ENCODE measurements at regions not wholly inside any gene's neighbourhood (a gene's known extent, or its start where the extent isn't known, plus 50 kb on each side); places are given as distances from the start of the nearest gene placed in this dataset.
A peak's percentile ranks its signal among the peaks of the same experiment; 100 is the strongest.

DNA sequence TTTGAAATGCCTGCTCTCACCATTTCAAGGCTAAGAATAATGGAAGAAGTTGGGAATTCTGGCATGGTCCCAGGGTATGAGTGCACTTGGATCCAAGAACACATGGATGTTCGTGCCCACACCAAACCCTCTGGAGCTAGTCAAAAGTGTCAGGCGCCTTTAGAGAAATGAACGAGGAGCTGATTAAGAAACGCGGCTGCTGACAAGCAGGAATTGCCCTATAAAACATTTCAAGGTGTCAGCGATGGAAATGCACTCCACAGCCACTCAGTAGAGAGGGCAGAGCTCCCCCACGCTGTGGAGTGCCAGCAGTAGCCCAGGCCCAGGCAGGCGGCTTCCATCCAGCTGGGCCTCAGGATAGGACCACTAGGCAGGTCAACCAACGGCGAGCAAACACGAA lies 213.7 kb downstream of the TTC32 start:
- Histone ChIP-seq H3K4me1 (ENCODE audit: insufficient read depth, low read length) (no peaks in the 10 kb centered on the region), H3K9me3 (ENCODE audit: low read depth, low read length) (no peaks in the 10 kb centered on the region), H3K27me3 (ENCODE audit: insufficient read depth, low read length) (peaks cover 3% of the 10 kb centered on the region), H3K79me2 (ENCODE audit: insufficient read depth, low read length) (no peaks in the 10 kb centered on the region), H2AFZ (ENCODE audit: low read length) (no peak overlapping the region), H3K4me2 (ENCODE audit: insufficient read depth, low read length) (no peak overlapping the region), H3K4me3 (ENCODE audit: insufficient read depth, low read length) (no peak overlapping the region), H3K27ac (ENCODE audit: low read depth, low read length) (no peak overlapping the region), H3K36me3 (ENCODE audit: insufficient read depth, low read length) (no peaks in the 10 kb centered on the region), H4K20me1 (ENCODE audit: insufficient read depth, low read length) (no peaks in the 10 kb centered on the region)
- DNase-seq (ENCODE audit: insufficient read length, low spot score, missing footprints): no peak
- TF ChIP-seq, protein P1, sequence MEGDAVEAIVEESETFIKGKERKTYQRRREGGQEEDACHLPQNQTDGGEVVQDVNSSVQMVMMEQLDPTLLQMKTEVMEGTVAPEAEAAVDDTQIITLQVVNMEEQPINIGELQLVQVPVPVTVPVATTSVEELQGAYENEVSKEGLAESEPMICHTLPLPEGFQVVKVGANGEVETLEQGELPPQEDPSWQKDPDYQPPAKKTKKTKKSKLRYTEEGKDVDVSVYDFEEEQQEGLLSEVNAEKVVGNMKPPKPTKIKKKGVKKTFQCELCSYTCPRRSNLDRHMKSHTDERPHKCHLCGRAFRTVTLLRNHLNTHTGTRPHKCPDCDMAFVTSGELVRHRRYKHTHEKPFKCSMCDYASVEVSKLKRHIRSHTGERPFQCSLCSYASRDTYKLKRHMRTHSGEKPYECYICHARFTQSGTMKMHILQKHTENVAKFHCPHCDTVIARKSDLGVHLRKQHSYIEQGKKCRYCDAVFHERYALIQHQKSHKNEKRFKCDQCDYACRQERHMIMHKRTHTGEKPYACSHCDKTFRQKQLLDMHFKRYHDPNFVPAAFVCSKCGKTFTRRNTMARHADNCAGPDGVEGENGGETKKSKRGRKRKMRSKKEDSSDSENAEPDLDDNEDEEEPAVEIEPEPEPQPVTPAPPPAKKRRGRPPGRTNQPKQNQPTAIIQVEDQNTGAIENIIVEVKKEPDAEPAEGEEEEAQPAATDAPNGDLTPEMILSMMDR (IDR thresholded peaks at IDR 0.05; ENCODE audit: extremely low read depth, low read depth, low read length): no peak

DNA sequence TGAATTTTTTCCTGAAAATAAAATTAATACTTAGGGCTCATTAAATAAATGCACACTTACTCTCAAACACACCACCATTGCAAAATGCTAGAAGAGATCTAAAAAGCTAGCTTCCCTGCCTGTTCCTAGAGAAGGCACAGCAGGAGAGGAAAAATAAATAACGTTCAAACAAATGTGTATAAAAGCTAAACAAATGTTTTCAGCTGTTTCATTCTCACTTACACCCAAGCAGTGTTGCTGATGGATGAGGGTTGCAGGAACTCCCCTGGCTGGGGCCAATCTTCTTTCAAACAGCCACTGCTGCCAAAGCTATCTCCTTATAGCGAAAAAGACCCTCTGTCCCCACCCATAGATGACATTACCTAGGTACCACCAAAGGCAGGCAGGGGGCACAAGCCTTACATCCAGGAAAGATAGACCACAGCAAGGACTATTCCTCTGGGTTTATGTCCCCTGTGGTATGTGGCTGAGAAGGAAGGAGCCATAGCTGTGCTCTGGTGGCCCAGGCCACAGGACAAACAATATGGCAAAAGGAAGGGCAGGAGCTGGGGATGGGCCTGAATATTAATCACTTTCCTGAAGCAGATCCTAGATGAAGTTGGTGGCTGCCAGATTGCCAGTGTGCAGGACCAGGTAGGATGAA lies 214.6 kb downstream of the TTC32 start:
- H3K79me2 ChIP-seq (ENCODE audit: insufficient read depth, low read length): no peaks in the 10 kb centered on the region
- no peak for DNase-seq (ENCODE audit: insufficient read length, low spot score, missing footprints)

DNA sequence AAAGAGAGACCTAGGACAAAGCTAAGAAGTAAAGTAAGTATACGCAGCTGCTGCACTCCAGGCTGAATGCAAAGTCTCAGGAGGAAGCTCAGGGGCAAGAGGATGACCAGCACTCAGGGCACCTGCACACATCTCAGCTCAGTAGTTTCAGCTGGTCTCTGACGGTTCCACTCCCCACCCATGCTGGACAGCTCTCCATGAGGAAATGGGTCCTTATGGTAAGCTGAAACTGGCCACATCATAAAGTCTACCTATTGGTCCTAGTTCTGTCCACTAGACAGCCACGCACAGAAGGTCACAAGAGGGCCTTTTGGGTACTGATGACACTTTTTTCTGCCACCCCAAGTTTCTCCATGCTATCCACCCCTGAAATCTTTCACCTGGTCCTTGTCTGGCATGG lies 215.3 kb downstream of the TTC32 start:
- Histone ChIP-seq H3K9me3 (ENCODE audit: low read depth, low read length) (no peaks in the 10 kb centered on the region), H3K79me2 (ENCODE audit: insufficient read depth, low read length) (no peaks in the 10 kb centered on the region), H3K27me3 (ENCODE audit: insufficient read depth, low read length) (peaks cover 3% of the 10 kb centered on the region), H2AFZ (ENCODE audit: low read length) (no peak overlapping the region), H3K27ac (ENCODE audit: low read depth, low read length) (no peak overlapping the region), H3K36me3 (ENCODE audit: insufficient read depth, low read length) (no peaks in the 10 kb centered on the region), H3K4me1 (ENCODE audit: insufficient read depth, low read length) (no peaks in the 10 kb centered on the region), H3K4me2 (ENCODE audit: insufficient read depth, low read length) (no peak overlapping the region), H4K20me1 (ENCODE audit: insufficient read depth, low read length) (no peaks in the 10 kb centered on the region), H3K4me3 (ENCODE audit: insufficient read depth, low read length) (no peak overlapping the region)
- TF ChIP-seq, protein P1 (IDR thresholded peaks at IDR 0.05; ENCODE audit: extremely low read depth, low read depth, low read length): no peak
- no peak for DNase-seq (ENCODE audit: insufficient read length, low spot score, missing footprints)

More for the DNA sequence above, 214.6 kb downstream of the TTC32 start:
- Histone ChIP-seq H3K4me3 (ENCODE audit: insufficient read depth, low read length) (no peak overlapping the region), H2AFZ (ENCODE audit: low read length) (no peak overlapping the region), H3K4me1 (ENCODE audit: insufficient read depth, low read length) (no peaks in the 10 kb centered on the region), H3K9me3 (ENCODE audit: low read depth, low read length) (no peaks in the 10 kb centered on the region), H3K27ac (ENCODE audit: low read depth, low read length) (no peak overlapping the region), H3K4me2 (ENCODE audit: insufficient read depth, low read length) (no peak overlapping the region), H3K36me3 (ENCODE audit: insufficient read depth, low read length) (no peaks in the 10 kb centered on the region), H3K27me3 (ENCODE audit: insufficient read depth, low read length) (peaks cover 3% of the 10 kb centered on the region), H4K20me1 (ENCODE audit: insufficient read depth, low read length) (no peaks in the 10 kb centered on the region)
- TF ChIP-seq, protein P1 (IDR thresholded peaks at IDR 0.05; ENCODE audit: extremely low read depth, low read depth, low read length): peak; percentile 27

DNA sequence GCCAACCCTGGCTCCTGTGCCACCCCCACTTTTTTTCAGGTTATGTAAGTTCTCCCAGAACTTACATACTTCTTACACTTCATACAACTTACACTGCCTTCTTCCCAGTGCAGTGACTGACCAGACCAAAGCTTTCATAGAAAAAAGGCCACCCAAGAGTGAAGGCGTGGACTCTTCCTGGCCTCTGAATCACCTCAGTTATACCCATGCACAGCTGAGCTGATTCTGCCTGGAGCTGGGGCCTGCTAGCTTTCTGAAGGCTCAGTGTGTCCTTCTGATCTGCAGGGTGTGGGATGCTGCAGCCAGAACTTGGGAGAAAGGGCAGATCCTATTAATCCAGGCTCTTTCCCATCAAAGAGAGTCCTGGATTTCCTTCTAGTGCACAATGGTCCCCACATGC lies 216.1 kb downstream of the TTC32 start:
- Histone ChIP-seq H4K20me1 (ENCODE audit: insufficient read depth, low read length) (no peaks in the 10 kb centered on the region), H3K4me3 (ENCODE audit: insufficient read depth, low read length) (no peak overlapping the region), H3K27ac (ENCODE audit: low read depth, low read length) (no peak overlapping the region), H2AFZ (ENCODE audit: low read length) (no peak overlapping the region), H3K27me3 (ENCODE audit: insufficient read depth, low read length) (no peaks in the 10 kb centered on the region), H3K9me3 (ENCODE audit: low read depth, low read length) (no peaks in the 10 kb centered on the region), H3K4me2 (ENCODE audit: insufficient read depth, low read length) (no peak overlapping the region), H3K4me1 (ENCODE audit: insufficient read depth, low read length) (no peaks in the 10 kb centered on the region), H3K36me3 (ENCODE audit: insufficient read depth, low read length) (no peaks in the 10 kb centered on the region), H3K79me2 (ENCODE audit: insufficient read depth, low read length) (no peaks in the 10 kb centered on the region)
- no peak for DNase-seq (ENCODE audit: insufficient read length, low spot score, missing footprints)
- TF ChIP-seq, protein P1 (IDR thresholded peaks at IDR 0.05; ENCODE audit: extremely low read depth, low read depth, low read length): no peak
